ENCODE measurements at regions not wholly inside any gene's neighbourhood (a gene's known extent, or its start where the extent isn't known, plus 50 kb on each side); places are given as distances from the start of the nearest gene placed in this dataset.

DNA sequence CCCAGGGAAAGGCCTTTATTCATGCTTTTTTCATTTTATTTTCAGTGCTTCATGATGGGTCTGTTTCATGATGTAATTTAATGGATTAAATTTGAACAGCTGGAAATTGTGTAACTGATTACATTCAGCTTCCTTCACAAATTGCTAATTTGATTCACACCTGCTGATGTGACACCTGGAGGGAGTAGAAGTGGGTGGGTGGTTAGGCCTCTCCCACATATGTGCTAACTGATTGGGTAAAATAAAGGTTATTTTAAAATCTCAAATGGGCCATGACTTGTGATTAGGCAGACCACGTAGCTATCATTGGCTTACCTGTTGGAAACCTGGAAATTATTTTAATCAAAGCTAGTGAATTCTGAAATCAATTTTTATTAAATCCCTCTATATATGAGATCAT is 142.1 kb downstream of the GXYLT1 start:
- TF ChIP-seq, protein P1, sequence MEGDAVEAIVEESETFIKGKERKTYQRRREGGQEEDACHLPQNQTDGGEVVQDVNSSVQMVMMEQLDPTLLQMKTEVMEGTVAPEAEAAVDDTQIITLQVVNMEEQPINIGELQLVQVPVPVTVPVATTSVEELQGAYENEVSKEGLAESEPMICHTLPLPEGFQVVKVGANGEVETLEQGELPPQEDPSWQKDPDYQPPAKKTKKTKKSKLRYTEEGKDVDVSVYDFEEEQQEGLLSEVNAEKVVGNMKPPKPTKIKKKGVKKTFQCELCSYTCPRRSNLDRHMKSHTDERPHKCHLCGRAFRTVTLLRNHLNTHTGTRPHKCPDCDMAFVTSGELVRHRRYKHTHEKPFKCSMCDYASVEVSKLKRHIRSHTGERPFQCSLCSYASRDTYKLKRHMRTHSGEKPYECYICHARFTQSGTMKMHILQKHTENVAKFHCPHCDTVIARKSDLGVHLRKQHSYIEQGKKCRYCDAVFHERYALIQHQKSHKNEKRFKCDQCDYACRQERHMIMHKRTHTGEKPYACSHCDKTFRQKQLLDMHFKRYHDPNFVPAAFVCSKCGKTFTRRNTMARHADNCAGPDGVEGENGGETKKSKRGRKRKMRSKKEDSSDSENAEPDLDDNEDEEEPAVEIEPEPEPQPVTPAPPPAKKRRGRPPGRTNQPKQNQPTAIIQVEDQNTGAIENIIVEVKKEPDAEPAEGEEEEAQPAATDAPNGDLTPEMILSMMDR (IDR thresholded peaks at IDR 0.05) = no peak
- TF ChIP-seq POLR2AphosphoS5 (IDR thresholded peaks at IDR 0.05) (no peak), POLR2A (IDR thresholded peaks at IDR 0.05) (no peak)
